ENCODE measurements at regions not wholly inside any gene's neighbourhood (a gene's known extent, or its start where the extent isn't known, plus 50 kb on each side); places are given as distances from the start of the nearest gene placed in this dataset.

GRCh38 chr2:2828774-2829368 lies 497.8 kb upstream of the MYT1L start:
- DNase-seq (ENCODE audit: extremely low read depth in 1 of 4, low spot score in 3 of 4) (no peak), ATAC-seq (no peak), FAIRE-seq (no peak)
- Histone ChIP-seq H2AFZ (ENCODE audit: low read depth, low read length) (no peak overlapping the region), H3K27ac (ENCODE audit: extremely low read depth, low read depth, low read length) (no peak overlapping the region), H3K79me2 (ENCODE audit: control insufficient read depth, insufficient read depth, low read length) (no peaks in the 10 kb centered on the region), H3K9me1 (ENCODE audit: control insufficient read depth, insufficient read depth, low read length) (no peaks in the 10 kb centered on the region), H3K27me3 (ENCODE audit: control insufficient read depth in 2 of 2, insufficient read depth in 2 of 2, low read length in 2 of 2) (peaks cover 0 to 46% of the 10 kb centered on the region in 2 experiments; a peak in 2 of 5 replicates), H3K9me3 (replicated peaks; ENCODE audit: control insufficient read depth, insufficient read depth, low read depth, low read length) (no peaks in the 10 kb centered on the region), H4K20me1 (replicated peaks; ENCODE audit: control insufficient read depth, insufficient read depth, low read length) (no peaks in the 10 kb centered on the region; the same call in 1 of the 2 replicates), H3K36me3 (ENCODE audit: control insufficient read depth, insufficient read depth, low read length) (no peaks in the 10 kb centered on the region), H3K4me1 (replicated peaks in 1 of 2; ENCODE audit: control insufficient read depth in 2 of 2, insufficient read depth in 2 of 2, low read length in 2 of 2) (no peaks in the 10 kb centered on the region), H3K4me2 (ENCODE audit: insufficient read depth, low read length) (no peak overlapping the region), H3K4me3 (no peak overlapping the region), H3K9ac (ENCODE audit: insufficient read depth in 1 of 2, low read depth in 2 of 2, low read length in 2 of 2) (no peak overlapping the region)
- BruUV-seq (replicated peaks) = no TSS peak
- TF ChIP-seq BRD9 (IDR thresholded peaks at IDR 0.05; ENCODE audit: low read depth, partially characterized antibody) (no peak), ZHX1 (conservative IDR thresholded peaks at IDR 0.05; ENCODE audit: low read length) (no peak), NR3C1 (CRISPR knock-in tag; IDR thresholded peaks at IDR 0.05) (no peak), CEBPZ (IDR thresholded peaks at IDR 0.05; ENCODE audit: borderline replicate concordance, low read depth, low read length) (no peak), ZNF143 (CRISPR knock-in tag; IDR thresholded peaks at IDR 0.05) (no peak), BHLHE40 (IDR thresholded peaks at IDR 0.05; ENCODE audit: low read length) (no peak), ZNF146 (CRISPR knock-in tag; IDR thresholded peaks at IDR 0.05; ENCODE audit: unreplicated experiment) (no peak)
- in situ Hi-C loops (cut with MboI) = no loop called here
- POLR2A ChIA-PET = no interaction called here
- CTCF ChIA-PET (ENCODE audit: low intra/inter-chr PET ratio) = no interaction called here
- intact Hi-C loops (cut with micrococcal nuclease) = no loop called here
- 2% methylated on average over 13 of the region's 13 CpGs for WGBS (ENCODE audit: insufficient coverage, low coverage, missing lambda C conversion rate)

Measured in K562 (cell line).